Activated CD4-positive, alpha-beta memory T cell treated with anti-CD3 and anti-CD28 coated beads for 36 hours (primary cell): ENCODE measurements at regions not wholly inside any gene's neighbourhood (a gene's known extent, or its start where the extent isn't known, plus 50 kb on each side); places are given as distances from the start of the nearest gene placed in this dataset. TPM values are rescaled to one million over a fixed set of nuclear protein-coding genes. Genes with fewer than 3 reads are reported as not detected.

Source experiments
- CTCF ChIA-PET: fragments of 350-600 bp; sonication (Branson Sonifier 250); formaldehyde crosslinking; loops from one replicate; lab custom pipeline; 2021; ENCODE audit warnings: antibody characterized with exemption, inconsistent platforms; lab: Charles Lee
- POLR2A ChIA-PET: fragments of 350-600 bp; sonication (Branson Sonifier 250); formaldehyde crosslinking; loops from one replicate; lab custom pipeline; 2021; ENCODE audit warnings: antibody characterized with exemption; lab: Charles Lee
- DNase-seq: peaks from one replicate; pipeline ENCODE4 v3.0.0-alpha.2; 2020
- H3K27ac Mint-ChIP-seq: one replicate; pipeline ENCODE4 v1.8.0; 2021; ENCODE audit warnings: mixed read lengths
- H3K27me3 Mint-ChIP-seq: one replicate; pipeline ENCODE4 v1.8.0; 2021; ENCODE audit warnings: mixed read lengths
- H3K36me3 Mint-ChIP-seq: one replicate; pipeline ENCODE4 v1.8.0; 2021; ENCODE audit warnings: mixed read lengths
- H3K4me1 Mint-ChIP-seq: one replicate; pipeline ENCODE4 v1.8.0; 2021; ENCODE audit warnings: low read depth, mixed read lengths
- H3K4me3 Mint-ChIP-seq: one replicate; pipeline ENCODE4 v1.8.0; 2021; ENCODE audit warnings: mild to moderate bottlenecking, mixed read lengths
- H3K9me3 Mint-ChIP-seq: one replicate; pipeline ENCODE4 v1.8.0; 2021; ENCODE audit warnings: mixed read lengths
- intact Hi-C: fragments of 100-400 bp; cut with micrococcal nuclease; formaldehyde crosslinking; loops from one replicate; pipeline ENCODE4 v1.15.1; 2023
- microRNA-seq: library from miRNA; unstranded; fragments of <30 nt; microRNA quantifications from one replicate; pipeline ENCODE4 v1.2.0, GENCODE V29; 2022; ENCODE audit warnings: borderline number of aligned reads, borderline microRNAs expressed, borderline replicate concordance

DNA sequence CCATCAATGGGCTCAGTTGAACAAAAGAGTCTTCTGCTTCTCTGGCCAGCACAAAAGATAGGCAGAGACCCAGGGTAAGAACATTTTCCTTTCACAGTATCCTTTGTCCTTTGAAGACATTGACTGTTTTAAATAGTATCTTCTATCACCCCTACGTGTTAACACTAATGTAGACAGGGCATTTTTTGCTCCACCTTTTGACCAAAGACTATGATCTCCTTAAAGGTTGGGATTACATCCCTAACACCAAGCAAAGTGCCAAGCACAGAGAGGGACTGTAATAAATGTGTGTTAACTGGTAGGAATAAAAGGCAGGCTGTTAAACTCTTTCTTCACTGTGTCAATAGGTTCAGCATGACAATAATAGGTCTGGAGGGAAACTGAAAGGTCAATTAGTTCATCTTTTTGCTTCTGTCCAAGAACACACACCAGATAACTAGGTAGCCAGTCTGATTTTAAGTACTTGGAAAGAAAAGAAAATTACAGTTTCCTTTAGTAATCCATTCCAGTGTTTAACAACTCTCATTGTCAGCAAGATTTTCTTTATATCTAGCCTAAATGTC lies 63.6 kb upstream of the NOX3 start:
- H3K27me3 Mint-ChIP-seq: peaks cover 3% of the 10 kb centered on the region
- H3K27ac Mint-ChIP-seq: no peak overlapping the region
- DNase-seq: no peak
- H3K4me1 Mint-ChIP-seq: peaks cover 22% of the 10 kb centered on the region
- H3K9me3 Mint-ChIP-seq: no peaks in the 10 kb centered on the region
- intact Hi-C loops: no loop called here
- ChIA-PET POLR2A (no interaction called here), CTCF (interaction anchor here (1.0 kb wide), 1 partner anchor 297 kb away, joined by 3 read pairs; no protein-coding TSS in a partner anchor)
- H3K36me3 Mint-ChIP-seq: no peaks in the 10 kb centered on the region
- H3K4me3 Mint-ChIP-seq: no peak overlapping the region

DNA sequence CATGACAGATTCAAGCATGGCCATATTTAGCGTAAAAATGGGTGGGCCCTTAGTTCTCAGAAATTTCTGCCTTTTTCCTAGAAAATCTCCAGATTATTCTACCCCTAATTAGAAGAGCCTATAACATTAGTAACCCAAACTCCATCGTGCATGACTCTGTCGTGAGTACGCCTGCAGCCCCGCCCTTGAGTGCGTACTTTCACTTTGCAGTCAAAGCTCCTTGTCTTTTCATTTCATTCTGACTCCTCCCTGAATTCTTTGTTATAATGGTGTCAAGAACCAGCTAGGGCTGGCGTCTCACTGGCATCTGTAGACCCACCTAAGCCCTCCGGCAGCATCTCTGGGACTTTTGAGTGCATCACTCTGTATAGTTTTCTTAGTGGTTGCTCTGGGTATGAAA lies 61.7 kb upstream of the NOX3 start:
- Mint-ChIP-seq H3K4me3 (no peak overlapping the region), H3K27ac (no peak overlapping the region), H3K9me3 (no peaks in the 10 kb centered on the region), H3K36me3 (no peaks in the 10 kb centered on the region), H3K4me1 (peaks cover 10% of the 10 kb centered on the region), H3K27me3 (peaks cover 4% of the 10 kb centered on the region)
- ChIA-PET POLR2A (no interaction called here), CTCF (interaction anchor here (2.2 kb wide), 1 partner anchor 12 kb away, joined by 5 read pairs; no protein-coding TSS in a partner anchor)
- intact Hi-C loops: no loop called here
- DNase-seq: no peak

DNA sequence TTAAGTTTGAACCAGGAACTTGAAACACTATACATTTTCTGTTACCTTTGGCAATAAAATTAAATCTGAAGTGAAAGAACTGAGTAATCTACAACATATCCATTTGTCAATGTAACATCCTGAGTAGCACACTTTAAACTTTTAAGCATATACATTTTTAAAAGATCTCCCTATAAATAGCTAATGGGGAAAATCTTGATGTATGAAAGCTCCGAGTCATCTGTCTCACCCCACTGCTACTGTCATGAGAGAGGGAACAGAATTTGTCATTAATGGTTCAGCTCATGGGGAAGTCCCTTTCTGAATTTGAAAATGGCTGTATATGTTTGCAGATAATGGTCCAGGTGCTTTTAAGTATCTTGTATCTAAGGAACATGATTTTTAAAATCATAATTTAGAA lies 55.2 kb upstream of the NOX3 start:
- H3K4me1 Mint-ChIP-seq: peaks cover 19% of the 10 kb centered on the region
- H3K27me3 Mint-ChIP-seq: peaks cover 5% of the 10 kb centered on the region
- H3K36me3 Mint-ChIP-seq: no peaks in the 10 kb centered on the region
- ChIA-PET CTCF (interaction anchor here (0.6 to 1.0 kb wide), 4 partner anchors 18 to 1344 kb away, joined by 3 to 5 read pairs (median 4); no protein-coding TSS in a partner anchor), POLR2A (no interaction called here)
- no peak for DNase-seq
- intact Hi-C loops: loop anchor here (1.0 kb wide), 3 partner anchors 13 to 93 kb away; no protein-coding TSS in a partner anchor
- no peaks in the 10 kb centered on the region for H3K9me3 Mint-ChIP-seq
- H3K27ac Mint-ChIP-seq: peak overlapping the region; percentile 60
- no peak overlapping the region for H3K4me3 Mint-ChIP-seq

DNA sequence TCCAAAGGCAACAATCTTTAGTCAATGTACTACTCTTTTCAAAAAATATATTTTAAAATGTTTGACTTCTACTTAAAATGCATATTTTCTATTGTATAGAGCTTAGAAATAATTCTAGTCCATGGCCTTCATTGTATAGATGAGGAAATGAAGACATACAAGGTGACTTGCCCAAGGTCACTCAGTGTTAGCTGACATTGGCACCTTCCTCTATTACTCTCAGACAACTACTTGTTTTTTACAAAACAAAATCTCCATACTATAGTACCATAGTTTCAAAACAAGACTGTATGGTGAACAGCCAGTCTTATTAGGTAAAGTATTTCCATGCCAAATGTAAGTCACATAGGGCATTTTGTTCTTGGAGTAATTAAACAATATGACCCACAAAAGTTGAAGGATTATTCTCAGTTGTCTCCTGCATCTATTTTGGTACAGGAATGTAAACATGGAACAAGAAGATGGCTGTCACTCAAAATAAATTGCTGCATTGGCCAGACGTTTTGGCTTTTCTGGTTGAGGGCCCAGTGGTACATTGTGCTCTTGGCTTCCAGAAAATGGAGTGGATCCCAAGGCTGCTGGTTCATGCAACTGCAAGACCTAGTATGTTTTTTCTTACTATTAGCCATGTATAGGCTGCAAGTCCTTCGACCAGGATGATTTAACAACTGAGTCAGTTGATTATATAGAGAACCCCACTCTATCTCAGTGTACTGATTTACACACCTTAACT lies 54.3 kb upstream of the NOX3 start:
- DNase-seq: no peak
- peak overlapping the region; percentile 60 for H3K27ac Mint-ChIP-seq
- POLR2A ChIA-PET: no interaction called here
- peaks cover 7% of the 10 kb centered on the region for H3K27me3 Mint-ChIP-seq
- H3K4me1 Mint-ChIP-seq: peaks cover 19% of the 10 kb centered on the region
- no peak overlapping the region for H3K4me3 Mint-ChIP-seq
- CTCF ChIA-PET: no interaction called here
- H3K9me3 Mint-ChIP-seq: no peaks in the 10 kb centered on the region
- intact Hi-C loops: no loop called here
- no peaks in the 10 kb centered on the region for H3K36me3 Mint-ChIP-seq

DNA sequence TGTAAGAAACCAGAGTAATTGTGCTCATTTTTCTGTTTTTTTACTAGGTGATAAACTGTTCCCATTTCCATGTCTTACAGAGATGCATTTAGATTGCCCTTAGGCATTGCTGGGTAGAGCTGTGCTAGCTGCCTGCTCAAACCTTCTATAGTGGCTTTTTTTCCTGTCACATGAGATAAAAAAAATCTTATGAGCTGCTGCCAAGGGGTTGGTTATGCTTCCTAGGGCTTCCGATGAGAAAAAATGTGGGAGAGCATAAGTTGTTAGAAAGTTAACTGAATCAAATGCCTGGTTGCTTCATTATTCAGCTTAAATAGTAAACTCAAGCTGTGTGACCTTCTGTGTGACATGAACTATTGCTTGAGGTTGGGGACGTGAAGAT lies 50.0 kb upstream of the NOX3 start:
- H3K4me3 Mint-ChIP-seq: no peak overlapping the region
- intact Hi-C loops: no loop called here
- CTCF ChIA-PET: interaction anchor here (2.2 kb wide), 1 partner anchor 10 kb away, joined by 8 read pairs; no protein-coding TSS in a partner anchor
- H3K27ac Mint-ChIP-seq: no peak overlapping the region
- peaks cover 11% of the 10 kb centered on the region for H3K9me3 Mint-ChIP-seq
- H3K4me1 Mint-ChIP-seq: peaks cover 7% of the 10 kb centered on the region
- H3K27me3 Mint-ChIP-seq: peaks cover 6% of the 10 kb centered on the region
- DNase-seq: no peak
- POLR2A ChIA-PET: no interaction called here
- peaks cover 2% of the 10 kb centered on the region for H3K36me3 Mint-ChIP-seq

Small RNA genes lying in the stretch of these regions (microRNA-seq; reads per million reads assigned to microRNA genes)
- gene MIR1202: not detected
